OCI-M2 (cell line): ENCODE measurements at regions not wholly inside any gene's neighbourhood (a gene's known extent, or its start where the extent isn't known, plus 50 kb on each side); places are given as distances from the start of the nearest gene placed in this dataset.

Source experiments
- DNase-seq: peaks from one replicate; lab custom pipeline; 2025; ENCODE audit not compliant: unreplicated experiment; lab: John Stamatoyannopoulos, UW

DNA sequence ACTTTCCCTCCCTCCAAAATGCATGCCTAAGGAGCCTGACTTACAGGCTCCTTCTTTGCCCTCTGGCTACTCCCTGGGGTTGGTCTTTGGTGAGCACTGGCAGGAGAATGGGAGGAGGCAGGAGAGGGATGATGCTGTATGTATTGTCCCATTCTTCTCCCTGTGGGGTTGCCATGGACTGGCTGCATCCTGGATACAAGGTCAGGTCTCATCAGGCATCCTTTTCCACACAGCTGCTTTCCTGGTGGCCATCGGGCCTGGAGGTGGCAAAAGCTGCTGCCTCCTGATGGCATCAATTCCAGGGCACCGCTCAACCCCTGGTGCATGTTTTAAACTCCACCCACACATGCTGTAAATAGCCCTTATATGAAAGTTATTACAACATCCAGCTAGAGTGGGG, 257.2 kb downstream of the ETS1 start:
- no peak for DNase-seq

DNA sequence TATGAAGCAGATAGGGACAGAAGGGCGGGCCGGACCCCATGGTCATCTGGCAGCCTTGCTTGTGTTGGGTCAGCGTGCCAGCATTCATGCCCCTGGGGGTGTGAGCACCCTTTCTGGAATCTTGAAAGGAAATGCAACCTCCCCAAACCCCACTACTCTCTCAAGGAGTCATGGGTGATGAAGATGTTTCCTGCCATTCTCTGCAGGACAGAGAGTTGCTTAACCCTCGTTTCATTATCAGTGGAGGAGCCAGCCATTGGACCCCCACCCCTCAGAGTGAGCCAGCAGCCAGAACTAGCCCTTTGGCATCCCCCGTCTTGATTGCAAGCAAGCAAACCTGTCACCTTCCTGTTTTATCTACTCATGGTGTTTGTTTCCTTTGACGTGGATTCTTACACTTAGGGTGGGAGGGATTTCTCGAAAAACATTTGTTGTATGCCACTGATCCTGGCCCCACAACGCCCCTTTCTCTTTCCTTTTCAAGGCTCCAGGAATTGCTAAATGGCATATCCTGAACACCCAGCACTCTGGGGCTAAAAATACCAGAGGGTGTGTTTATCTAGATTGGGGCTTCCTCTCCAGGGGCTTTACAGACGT, 258.3 kb downstream of the ETS1 start:
- no peak for DNase-seq

GRCh38 chr11:128327274-128327673, 260.1 kb downstream of the ETS1 start:
- no peak for DNase-seq

GRCh38 chr11:128326791-128327190, 260.6 kb downstream of the ETS1 start:
- DNase-seq = no peak

DNA sequence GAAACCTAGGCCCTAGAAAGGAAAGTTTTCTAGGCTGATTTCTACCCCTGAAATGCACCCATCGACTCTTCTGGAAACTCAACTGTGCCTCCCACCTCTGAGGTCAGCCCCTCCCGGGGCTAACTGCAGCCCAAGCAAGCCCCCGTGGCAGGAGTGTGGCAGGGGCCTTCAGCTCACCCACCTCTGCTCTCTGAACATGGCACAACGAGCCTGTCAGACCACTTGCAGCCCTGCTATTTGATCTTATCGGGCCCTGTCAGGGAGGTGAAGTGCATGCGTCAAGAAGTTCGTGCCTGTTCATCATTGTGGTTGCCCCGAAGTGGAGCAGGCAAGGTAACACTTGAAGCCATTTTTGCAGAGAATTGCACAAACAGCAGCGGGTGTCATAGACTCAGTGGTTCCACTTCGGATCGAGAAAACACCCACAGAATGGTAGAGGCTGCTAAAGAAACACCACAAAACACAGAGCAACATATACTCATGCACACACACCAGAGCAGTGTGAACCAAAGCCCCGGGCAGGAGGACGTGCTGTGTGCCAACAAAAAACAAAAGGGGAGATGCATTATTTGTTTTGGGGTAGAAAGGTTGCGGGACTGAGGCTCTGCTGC, 262.7 kb downstream of the ETS1 start:
- DNase-seq = no peak

- no peak for DNase-seq
These were observed 263.3 kb downstream of the ETS1 start for GRCh38 chr11:128324051-128324481.

DNA sequence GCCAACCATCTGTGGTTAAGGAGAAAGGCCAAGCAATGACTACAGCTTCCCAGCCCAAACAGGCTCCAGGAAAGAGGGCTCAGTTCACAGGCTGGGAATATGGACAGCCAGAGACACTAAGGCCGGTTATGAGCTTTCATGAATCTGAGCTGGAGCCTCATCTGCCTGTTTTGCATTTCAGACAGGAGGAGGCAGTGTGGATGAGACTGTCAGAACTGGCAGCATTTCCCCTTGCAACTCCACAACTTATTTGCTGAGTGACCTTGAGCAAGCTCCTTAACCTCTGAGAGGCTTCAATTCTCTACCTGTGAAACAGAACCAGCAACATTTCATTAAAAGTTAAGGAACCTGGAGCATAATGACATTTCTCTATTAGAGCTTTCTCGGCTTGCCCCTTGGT, 264.0 kb downstream of the ETS1 start:
- no peak for DNase-seq

GRCh38 chr11:128318856-128319474, 268.4 kb downstream of the ETS1 start:
- DNase-seq = no peak

DNA sequence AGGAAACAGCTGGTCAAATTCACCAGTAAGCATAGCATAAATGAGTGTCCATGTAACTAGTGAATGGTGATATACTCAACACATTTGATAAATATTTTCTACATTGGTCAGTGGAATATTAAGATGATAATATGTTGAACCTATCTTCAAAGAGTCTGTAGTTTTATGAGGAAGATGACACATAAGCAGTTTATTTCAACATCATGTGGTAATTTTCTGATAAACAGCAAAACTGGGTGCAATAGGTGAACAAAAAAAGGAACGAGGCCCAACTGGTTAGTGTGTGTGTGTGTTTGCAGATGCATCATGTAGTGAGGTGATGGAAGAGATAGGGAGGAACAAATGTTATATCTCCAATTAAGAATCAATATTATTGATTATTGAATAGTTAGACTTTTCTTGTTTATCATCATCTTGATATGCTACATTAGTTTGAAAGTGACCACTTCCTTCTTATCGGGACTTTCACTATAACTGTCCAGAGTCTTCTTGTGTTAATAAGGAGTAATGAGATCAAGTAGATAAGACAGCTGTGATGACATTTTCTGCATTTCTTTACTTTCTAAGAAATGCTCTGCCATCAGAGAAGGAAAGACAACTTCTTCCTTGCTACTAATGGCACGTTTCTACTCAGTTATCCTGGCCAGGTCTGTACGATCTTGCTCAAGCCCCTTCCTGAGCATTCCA, 270.7 kb downstream of the ETS1 start:
- no peak for DNase-seq

DNA sequence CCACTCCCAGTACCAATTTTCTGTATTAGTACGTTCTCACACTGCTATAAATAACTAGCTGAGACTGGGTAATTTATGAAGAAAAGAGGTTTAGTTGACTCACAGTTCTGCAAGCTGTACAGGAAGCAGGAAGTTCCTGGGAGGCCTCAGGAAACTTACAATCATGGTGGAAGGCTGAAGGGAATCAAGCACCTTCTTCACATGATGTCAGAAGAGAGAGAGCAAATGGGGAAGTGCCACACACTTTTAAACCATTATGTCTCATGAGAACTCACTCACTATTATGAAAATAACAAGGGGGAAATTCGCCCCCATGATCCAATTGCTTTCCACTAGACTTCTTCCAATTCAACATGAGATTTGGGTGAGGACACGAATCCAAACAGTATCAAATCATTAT, 271.4 kb downstream of the ETS1 start:
- no peak for DNase-seq

DNA sequence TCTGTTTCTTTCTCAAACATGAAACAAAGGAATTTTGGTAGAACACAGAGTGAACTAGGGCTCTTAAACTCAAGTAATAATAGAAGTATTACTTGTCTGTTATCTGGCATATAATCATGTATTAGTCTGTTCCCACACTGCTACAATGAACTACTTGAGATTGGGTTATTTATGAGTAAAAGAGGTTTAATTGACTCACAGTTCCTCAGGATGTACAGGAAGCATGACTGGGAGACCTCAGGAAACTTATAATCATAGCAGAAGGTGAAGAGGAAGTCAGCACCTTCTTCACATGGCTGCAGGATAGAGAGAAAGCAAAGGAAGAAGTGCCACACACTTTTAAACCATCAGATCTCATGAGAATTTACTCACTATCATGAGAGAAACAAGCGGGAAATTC, 273.4 kb downstream of the ETS1 start:
- DNase-seq = no peak

DNA sequence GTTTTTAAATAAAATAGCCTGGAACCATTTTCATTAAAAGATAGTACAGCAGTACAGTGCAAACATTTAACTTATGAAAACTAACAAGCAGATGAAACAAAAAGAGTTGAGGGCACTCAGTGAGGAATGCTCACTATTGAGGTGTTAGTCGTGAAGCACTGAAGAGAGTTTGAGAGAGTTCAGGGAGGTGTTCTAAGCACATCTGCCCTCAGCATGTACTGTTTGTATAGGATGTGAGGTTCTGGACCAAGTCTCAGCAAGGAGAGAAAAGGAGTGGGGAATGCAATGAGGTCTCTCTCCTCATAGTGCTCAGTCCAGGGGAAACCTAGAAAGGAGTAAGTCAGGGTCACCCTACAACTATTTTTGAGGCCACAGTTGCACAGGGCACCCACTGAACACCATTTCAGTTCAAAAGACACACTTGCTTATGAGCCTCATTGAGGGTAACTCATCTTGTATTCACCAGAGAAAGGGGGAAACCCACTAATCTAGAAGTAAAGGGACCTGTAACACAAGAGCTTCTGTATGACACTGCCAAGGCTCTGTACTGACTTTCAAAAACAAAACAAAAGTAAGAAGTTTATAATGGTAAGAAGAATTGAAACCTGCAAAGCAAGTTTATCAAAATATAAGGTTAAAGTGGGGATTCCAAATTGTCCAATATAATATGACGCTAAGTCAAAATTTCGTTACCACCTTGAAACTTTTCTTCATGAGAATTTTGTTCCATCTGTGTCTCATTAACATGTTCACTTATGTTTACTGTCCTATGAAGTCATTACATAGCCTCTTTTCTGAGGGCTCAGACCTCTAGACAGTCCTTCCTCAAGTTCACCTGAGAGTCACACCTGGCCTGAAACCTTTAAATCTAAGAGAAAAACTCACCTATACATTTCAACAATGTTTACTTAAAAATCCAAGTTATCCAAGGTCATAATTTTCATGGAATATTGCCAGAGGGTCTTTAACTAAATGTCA, 275.3 kb downstream of the ETS1 start:
- DNase-seq = no peak

GRCh38 chr11:128310676-128311445, 276.5 kb downstream of the ETS1 start:
- no peak for DNase-seq

DNA sequence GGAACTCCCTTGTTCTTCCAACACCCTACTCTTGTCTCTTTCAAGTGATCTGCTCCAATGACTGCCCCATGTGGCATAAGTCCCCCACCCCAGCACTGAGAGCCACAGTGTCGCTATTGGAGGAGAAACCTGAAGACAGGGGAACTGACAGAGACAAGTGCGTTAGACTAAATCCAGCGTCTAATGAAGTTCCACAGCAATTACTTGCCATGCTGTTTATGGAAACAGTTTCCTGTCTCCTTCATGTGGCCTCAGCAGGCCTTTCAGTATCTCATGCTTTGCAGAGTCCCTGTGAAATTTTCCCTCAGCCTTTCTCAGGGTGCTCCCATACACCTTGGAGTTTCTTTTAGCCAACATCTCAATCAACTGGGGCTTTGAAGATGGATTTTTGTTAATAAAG, 277.4 kb downstream of the ETS1 start:
- DNase-seq = no peak

DNA sequence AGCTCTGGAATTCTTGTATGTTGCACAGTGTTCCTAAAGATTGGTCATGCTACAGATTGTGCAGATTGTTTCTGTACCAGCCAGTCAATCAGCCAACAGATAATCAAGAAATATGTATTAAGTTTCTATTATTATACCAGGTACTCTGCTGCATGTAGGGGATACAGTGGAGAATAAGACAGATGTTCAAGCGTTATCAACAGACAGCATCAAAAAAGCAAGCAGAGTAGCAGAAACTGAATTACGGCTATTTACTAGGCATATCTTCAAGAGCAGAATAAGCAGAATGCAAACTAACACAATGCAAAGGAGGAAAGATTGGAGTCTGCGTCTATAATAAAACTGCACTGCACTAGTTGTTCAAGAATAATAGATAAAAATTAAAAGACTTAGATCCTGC, 278.6 kb downstream of the ETS1 start:
- no peak for DNase-seq

GRCh38 chr11:128305588-128305987, 281.8 kb downstream of the ETS1 start:
- no peak for DNase-seq

DNA sequence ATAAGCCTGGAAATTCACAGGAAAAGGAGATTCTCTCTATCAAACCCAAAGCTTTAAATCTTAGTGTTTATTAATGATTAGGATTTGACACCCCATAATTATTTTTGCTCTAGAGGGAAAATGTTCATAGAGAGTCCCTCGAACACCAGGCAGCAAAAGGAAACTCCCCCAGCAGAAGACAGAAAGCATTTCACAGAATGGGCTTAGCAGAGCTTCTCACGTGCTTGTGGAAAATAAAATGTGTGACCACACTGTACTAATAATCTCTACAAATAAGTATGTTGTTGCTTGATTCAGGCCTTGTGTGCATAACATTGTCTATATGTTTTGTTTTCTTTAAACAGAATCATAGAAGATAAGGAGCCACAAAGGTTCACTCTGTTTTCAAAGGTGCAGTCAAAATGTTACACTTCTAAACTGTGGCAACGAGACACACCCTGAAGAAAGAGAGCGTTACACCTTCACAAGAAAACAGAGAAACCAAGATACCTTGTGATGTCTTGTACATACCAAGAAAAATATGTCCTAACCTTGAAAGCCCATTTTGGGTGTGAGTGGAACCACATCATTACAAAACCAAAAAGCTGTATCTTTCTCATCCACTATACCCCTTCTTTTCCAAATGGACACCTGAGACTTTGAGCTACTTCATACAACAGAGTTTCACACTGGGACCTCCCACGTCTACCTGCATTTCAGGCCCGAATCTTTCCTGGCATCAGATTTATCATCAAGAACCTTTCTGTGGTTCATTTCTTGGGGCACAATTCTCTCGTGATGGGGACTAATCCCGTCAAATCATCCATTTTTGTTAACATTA, 282.5 kb downstream of the ETS1 start:
- DNase-seq = no peak

GRCh38 chr11:128304116-128304515, 283.2 kb downstream of the ETS1 start:
- no peak for DNase-seq

- no peak for DNase-seq
These were observed 284.0 kb downstream of the ETS1 start for GRCh38 chr11:128303383-128303782.
